Lower leg skin (tissue), 3 donors: ENCODE measurements at regions not wholly inside any gene's neighbourhood (a gene's known extent, or its start where the extent isn't known, plus 50 kb on each side); places are given as distances from the start of the nearest gene placed in this dataset.
"Not testable (repeated sequence)": the region's sequence is repeated elsewhere in the genome, so short reads cannot be mapped to it uniquely, and the experiment has no call there.

ENCODE experiments used
- POLR2A ChIP-seq, 2 donors: fragments of 450-650 bp; IDR thresholded peaks; one replicate each; pipeline ENCODE4 v1.6.1; 2016 to 2017; ENCODE audit warnings: antibody characterized with exemption in 2 of 2, mild to moderate bottlenecking in 1 of 2, moderate library complexity in 1 of 2
- TF ChIP-seq, protein P1 (sequence below), 3 donors: fragments of 450-650 bp; IDR thresholded peaks; one replicate each; pipeline ENCODE4 v1.5.1; 2016; ENCODE audit warnings: antibody characterized with exemption in 3 of 3, mild to moderate bottlenecking in 3 of 3, moderate library complexity in 2 of 3

DNA sequence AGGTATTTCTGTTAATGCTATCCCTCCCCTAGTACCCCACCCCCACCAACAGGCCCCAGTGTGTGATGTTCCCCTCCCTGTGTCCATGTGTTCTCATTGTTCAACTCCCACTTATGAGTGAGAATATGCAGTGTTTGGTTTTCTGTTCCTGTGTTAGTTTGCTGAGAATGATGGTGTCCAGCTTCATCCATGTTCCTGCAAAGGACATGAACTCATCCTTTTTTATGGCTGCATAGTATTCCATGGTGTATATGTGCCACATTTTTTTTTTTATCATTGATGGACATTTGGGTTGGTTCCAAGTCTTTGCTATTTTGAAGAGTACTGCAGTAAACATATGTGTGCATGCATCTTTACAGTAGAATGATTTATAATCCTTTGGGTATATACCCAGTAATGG, 430.5 kb upstream of the CD180 start:
- TF ChIP-seq POLR2A (IDR thresholded peaks at IDR 0.05), result not testable (repeated sequence)
- TF ChIP-seq, protein P1, sequence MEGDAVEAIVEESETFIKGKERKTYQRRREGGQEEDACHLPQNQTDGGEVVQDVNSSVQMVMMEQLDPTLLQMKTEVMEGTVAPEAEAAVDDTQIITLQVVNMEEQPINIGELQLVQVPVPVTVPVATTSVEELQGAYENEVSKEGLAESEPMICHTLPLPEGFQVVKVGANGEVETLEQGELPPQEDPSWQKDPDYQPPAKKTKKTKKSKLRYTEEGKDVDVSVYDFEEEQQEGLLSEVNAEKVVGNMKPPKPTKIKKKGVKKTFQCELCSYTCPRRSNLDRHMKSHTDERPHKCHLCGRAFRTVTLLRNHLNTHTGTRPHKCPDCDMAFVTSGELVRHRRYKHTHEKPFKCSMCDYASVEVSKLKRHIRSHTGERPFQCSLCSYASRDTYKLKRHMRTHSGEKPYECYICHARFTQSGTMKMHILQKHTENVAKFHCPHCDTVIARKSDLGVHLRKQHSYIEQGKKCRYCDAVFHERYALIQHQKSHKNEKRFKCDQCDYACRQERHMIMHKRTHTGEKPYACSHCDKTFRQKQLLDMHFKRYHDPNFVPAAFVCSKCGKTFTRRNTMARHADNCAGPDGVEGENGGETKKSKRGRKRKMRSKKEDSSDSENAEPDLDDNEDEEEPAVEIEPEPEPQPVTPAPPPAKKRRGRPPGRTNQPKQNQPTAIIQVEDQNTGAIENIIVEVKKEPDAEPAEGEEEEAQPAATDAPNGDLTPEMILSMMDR (IDR thresholded peaks at IDR 0.05), result not testable (repeated sequence)
